ENCODE measurements at regions not wholly inside any gene's neighbourhood (a gene's known extent, or its start where the extent isn't known, plus 50 kb on each side); places are given as distances from the start of the nearest gene placed in this dataset.

DNA sequence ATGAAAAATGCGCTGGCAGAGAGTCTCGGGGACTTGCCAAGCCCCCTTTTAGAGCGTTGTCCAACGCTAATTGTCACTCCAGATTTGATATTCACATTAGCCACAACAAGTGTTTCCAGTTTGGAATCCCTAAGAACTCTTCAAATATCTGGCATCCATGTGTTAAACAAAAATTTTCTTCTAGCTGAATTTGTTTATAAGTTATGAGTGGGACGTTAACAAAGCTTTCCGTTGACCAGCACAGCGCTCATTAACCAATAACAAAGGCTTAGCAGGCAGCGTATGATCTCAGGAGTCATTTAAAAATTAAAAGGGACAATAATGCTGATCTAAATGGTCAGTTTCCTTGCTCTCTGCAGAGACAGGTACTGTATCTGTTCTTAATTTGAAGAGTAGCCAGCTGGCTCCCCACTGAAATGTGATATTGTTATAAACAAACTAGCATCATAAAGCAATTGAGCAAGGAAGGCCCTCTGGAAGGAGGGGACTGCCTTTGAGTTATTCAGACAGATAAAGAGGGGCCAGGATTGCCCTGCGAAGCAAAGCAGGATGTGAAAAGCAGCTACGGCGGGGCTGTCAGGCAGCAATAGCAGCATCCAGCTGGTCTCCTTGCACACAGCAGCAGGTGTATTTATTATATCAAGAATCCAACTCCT lies 337.2 kb upstream of the SALL3 start:
- H3K4me3 ChIP-seq (ENCODE audit: low read depth, low read length), result no peak overlapping the region
- TF ChIP-seq, protein P1, sequence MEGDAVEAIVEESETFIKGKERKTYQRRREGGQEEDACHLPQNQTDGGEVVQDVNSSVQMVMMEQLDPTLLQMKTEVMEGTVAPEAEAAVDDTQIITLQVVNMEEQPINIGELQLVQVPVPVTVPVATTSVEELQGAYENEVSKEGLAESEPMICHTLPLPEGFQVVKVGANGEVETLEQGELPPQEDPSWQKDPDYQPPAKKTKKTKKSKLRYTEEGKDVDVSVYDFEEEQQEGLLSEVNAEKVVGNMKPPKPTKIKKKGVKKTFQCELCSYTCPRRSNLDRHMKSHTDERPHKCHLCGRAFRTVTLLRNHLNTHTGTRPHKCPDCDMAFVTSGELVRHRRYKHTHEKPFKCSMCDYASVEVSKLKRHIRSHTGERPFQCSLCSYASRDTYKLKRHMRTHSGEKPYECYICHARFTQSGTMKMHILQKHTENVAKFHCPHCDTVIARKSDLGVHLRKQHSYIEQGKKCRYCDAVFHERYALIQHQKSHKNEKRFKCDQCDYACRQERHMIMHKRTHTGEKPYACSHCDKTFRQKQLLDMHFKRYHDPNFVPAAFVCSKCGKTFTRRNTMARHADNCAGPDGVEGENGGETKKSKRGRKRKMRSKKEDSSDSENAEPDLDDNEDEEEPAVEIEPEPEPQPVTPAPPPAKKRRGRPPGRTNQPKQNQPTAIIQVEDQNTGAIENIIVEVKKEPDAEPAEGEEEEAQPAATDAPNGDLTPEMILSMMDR (IDR thresholded peaks at IDR 0.05; ENCODE audit: low read depth, low read length), result no peak

DNA sequence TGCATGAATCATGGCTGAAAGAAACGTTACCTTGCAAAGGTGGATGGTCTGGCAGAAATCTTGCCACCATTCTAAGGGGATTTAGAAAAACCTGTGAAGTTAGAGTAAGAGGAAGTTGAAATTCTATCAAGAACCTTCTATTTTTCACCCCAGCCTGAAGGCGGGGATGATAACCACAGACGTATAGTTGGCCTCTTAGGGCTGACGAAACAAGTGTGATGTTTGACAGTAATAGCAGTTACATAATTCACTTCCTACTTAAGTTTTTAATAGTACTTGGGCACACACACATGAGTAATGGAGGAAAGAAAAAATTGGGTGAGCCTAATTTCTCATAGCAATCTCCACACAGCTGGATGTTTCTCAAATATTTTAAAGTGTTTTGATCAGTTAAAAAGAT lies 336.6 kb upstream of the SALL3 start:
- H3K4me3 ChIP-seq (ENCODE audit: low read depth, low read length), result no peak overlapping the region
- TF ChIP-seq, protein P1 (IDR thresholded peaks at IDR 0.05; ENCODE audit: low read depth, low read length), result no peak

DNA sequence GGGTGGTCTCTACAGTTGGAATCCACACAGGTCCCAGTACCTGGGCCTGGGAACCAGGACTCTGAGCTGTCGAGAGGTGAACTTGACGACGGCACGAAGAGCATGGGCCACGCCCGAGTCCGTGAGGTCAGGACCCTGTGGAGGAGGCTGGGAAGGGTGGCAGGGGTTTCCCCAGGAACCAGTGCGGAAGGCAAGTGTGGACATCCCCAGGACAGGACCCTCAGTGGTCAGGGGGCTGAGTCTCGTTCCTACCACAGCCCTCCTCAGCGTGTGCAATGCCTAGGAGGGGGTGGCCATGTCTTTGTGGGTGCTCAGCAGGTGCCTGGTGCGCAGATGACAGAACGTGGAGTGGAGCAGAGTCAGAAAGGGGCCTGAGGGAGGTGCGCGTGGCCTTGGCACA lies 335.6 kb upstream of the SALL3 start:
- TF ChIP-seq, protein P1 (IDR thresholded peaks at IDR 0.05; ENCODE audit: low read depth, low read length), result no peak
- no peak overlapping the region for H3K4me3 ChIP-seq (ENCODE audit: low read depth, low read length)

DNA sequence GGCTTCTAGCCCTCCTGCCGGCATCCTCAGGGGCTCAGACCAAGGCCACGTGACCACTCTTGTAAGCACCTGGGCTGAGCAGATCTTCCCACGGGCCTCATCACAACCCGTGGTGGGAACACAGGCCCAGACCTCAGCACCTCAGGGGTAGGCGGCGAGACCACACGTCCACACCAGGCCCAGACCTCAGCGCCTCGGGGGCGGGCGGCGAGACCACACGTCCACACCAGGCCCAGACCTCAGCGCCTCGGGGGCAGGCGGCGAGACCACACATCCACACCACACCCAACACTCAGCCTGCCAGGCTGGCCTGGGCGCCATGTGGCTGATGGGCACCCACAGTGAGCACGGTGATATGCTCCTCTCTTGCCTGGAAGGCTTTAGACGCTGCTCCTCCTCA lies 334.4 kb upstream of the SALL3 start:
- no peak overlapping the region for H3K4me3 ChIP-seq (ENCODE audit: low read depth, low read length)
- TF ChIP-seq, protein P1 (IDR thresholded peaks at IDR 0.05; ENCODE audit: low read depth, low read length), result no peak

DNA sequence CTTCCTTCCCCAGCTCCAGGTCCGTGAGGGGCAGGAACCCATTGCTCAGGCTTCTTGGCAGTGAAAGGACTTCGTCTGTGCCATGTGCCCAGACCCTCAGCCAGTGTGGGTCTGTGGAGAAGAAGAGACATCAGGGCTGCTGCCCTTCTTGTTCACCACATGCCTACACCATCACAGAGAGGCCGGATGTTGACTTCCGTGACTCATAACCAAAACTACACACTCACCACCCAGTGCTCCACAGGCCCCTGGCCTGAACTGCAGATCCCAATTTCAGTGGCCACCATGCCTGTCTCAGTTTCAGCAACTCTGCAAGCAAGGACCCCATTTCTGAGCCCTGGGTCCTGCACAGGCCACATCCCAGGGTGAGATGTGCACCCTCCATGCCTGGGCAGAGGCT lies 332.6 kb upstream of the SALL3 start:
- TF ChIP-seq, protein P1 (IDR thresholded peaks at IDR 0.05; ENCODE audit: low read depth, low read length), result no peak
- no peak overlapping the region for H3K4me3 ChIP-seq (ENCODE audit: low read depth, low read length)

DNA sequence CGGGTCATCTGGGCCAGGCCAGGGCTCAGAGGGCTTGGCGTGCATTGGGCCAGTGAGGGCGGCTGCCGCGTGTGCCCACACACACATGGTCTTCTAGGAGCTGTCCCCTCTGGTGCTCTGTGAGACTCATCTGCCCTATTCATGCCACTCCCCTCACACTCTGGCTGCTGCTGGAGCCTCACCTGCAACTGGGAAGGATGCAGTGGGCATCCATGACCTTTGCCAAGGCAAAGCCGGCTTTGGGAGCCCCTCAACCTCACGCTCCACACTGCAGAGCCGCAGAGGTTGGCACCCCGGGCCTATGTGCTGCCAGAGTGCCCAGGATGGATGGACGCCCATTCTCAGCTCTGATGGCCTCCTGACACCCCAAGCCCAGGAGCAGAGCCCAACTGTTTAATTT lies 330.2 kb upstream of the SALL3 start:
- TF ChIP-seq, protein P1 (IDR thresholded peaks at IDR 0.05; ENCODE audit: low read depth, low read length), result no peak
- no peak overlapping the region for H3K4me3 ChIP-seq (ENCODE audit: low read depth, low read length)

DNA sequence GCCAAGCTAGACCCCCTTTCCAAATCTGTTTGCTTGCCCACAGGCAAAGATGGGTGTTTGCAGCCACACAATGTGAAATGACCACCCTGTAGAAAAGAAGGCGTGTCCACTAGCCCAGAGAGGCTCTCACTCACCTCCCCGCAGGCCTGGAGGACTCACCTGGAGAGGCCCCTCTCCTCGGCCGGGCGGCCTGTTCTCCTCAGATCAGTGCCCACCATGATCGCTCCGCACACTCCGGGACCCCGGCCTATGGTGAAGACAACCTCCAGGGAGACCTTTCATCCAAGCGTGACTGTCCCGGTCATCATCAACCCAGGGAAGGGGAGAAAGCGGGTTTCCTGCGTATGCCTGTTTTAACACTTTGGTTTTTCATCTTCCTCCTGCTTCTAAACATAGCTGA lies 328.7 kb upstream of the SALL3 start:
- no peak overlapping the region for H3K4me3 ChIP-seq (ENCODE audit: low read depth, low read length)
- TF ChIP-seq, protein P1 (IDR thresholded peaks at IDR 0.05; ENCODE audit: low read depth, low read length), result no peak
